Breast epithelium (tissue), 4 donors: ENCODE measurements at regions not wholly inside any gene's neighbourhood (a gene's known extent, or its start where the extent isn't known, plus 50 kb on each side); places are given as distances from the start of the nearest gene placed in this dataset.
A peak's percentile ranks its signal among the peaks of the same experiment; 100 is the strongest.

Experiments used
- DNase-seq, 2 donors: peaks; one replicate each; pipeline ENCODE4 v3.0.0-alpha.2; 2019; ENCODE audit warnings: low spot score in 2 of 2
- H3K27ac ChIP-seq, 2 donors: fragments of 200-600 bp; sonication (generic) in 1 of 2; one replicate each; pipeline ENCODE4 v1.5.1; 2016 to 2019; ENCODE audit warnings: mild to moderate bottlenecking in 1 of 2
- H3K27me3 ChIP-seq, 2 donors: fragments of 200-600 bp; sonication (generic) in 1 of 2; one replicate each; pipeline versions ENCODE4 v1.5.1 to v1.6.0; 2017 to 2019; ENCODE audit warnings: control low read depth in 1 of 2, mild to moderate bottlenecking in 1 of 2
- H3K36me3 ChIP-seq: fragments of 200-600 bp; one replicate; pipeline ENCODE4 v1.5.1; 2019
- H3K4me1 ChIP-seq, 2 donors: fragments of 200-600 bp; sonication (generic); one replicate each; pipeline ENCODE4 v1.5.1; 2016 to 2019; ENCODE audit warnings: control low read depth in 1 of 2
- H3K4me3 ChIP-seq, 3 donors: fragments of 200-600 bp; sonication (generic); 1 replicate in 2 of 3; 2 replicates in 1 of 3; pipeline ENCODE4 v1.5.1; 2016 to 2019; ENCODE audit warnings: mild to moderate bottlenecking in 3 of 3, moderate library complexity in 2 of 3
- H3K9me3 ChIP-seq, 2 donors: fragments of 200-600 bp; sonication (generic) in 1 of 2; one replicate each; pipeline ENCODE4 v1.5.1; 2016 to 2019; ENCODE audit warnings: control low read depth in 1 of 2
- CTCF ChIP-seq, 3 donors: fragments of 450-650 bp; IDR thresholded peaks; one replicate each; pipeline ENCODE4 v1.5.1; 2016 to 2017; ENCODE audit warnings: antibody characterized with exemption in 3 of 3, mild to moderate bottlenecking in 3 of 3, moderate library complexity in 3 of 3
- POLR2A ChIP-seq: fragments of 450-650 bp; IDR thresholded peaks from one replicate; pipeline ENCODE4 v1.6.1; 2016; ENCODE audit warnings: antibody characterized with exemption, mild to moderate bottlenecking, moderate library complexity
- POLR2AphosphoS5 ChIP-seq, 3 donors: sonication (generic); formaldehyde crosslinking; IDR thresholded peaks; one replicate each; pipeline ENCODE4 v1.6.1; 2017; ENCODE audit warnings: antibody characterized with exemption in 3 of 3
- intact Hi-C: fragments of 100-400 bp; cut with DNase I; formaldehyde crosslinking; loops from one replicate; pipeline ENCODE4 v1.15.1; 2023; ENCODE audit warnings: low total_unique reads

GRCh38 chr13:97849305-97849704 is 104.2 kb upstream of the IPO5 start:
- no peak overlapping the region for H3K4me3 ChIP-seq
- H3K9me3 ChIP-seq: no peaks in the 10 kb centered on the region
- H3K36me3 ChIP-seq: no peaks in the 10 kb centered on the region
- intact Hi-C loops: no loop called here
- no peak for DNase-seq
- TF ChIP-seq POLR2AphosphoS5 (IDR thresholded peaks at IDR 0.05) (no peak), POLR2A (no peak), CTCF (IDR thresholded peaks at IDR 0.05) (no peak)
- H3K27ac ChIP-seq: no peak overlapping the region
- no peaks in the 10 kb centered on the region for H3K4me1 ChIP-seq
- H3K27me3 ChIP-seq: no peaks in the 10 kb centered on the region

GRCh38 chr13:97851269-97851668 is 102.2 kb upstream of the IPO5 start:
- Histone ChIP-seq H3K4me1 (no peaks in the 10 kb centered on the region), H3K27ac (no peak overlapping the region), H3K27me3 (no peaks in the 10 kb centered on the region), H3K9me3 (no peaks in the 10 kb centered on the region), H3K36me3 (no peaks in the 10 kb centered on the region), H3K4me3 (no peak overlapping the region)
- intact Hi-C loops: no loop called here
- no peak for DNase-seq
- TF ChIP-seq POLR2AphosphoS5 (IDR thresholded peaks at IDR 0.05) (no peak), POLR2A (no peak), CTCF (IDR thresholded peaks at IDR 0.05) (no peak)

GRCh38 chr13:97852181-97852874 is 101.1 kb upstream of the IPO5 start:
- intact Hi-C loops: no loop called here
- H3K4me1 ChIP-seq: no peaks in the 10 kb centered on the region
- TF ChIP-seq POLR2AphosphoS5 (IDR thresholded peaks at IDR 0.05) (no peak), POLR2A (no peak), CTCF (IDR thresholded peaks at IDR 0.05) (no peak)
- no peak overlapping the region for H3K4me3 ChIP-seq
- no peaks in the 10 kb centered on the region for H3K9me3 ChIP-seq
- H3K27me3 ChIP-seq: no peaks in the 10 kb centered on the region
- no peak for DNase-seq
- no peaks in the 10 kb centered on the region for H3K36me3 ChIP-seq
- H3K27ac ChIP-seq: no peak overlapping the region

- DNase-seq: no peak
- H3K36me3 ChIP-seq: no peaks in the 10 kb centered on the region
- H3K27me3 ChIP-seq: no peaks in the 10 kb centered on the region
- TF ChIP-seq POLR2AphosphoS5 (IDR thresholded peaks at IDR 0.05) (no peak), CTCF (IDR thresholded peaks at IDR 0.05) (no peak), POLR2A (no peak)
- no peak overlapping the region for H3K4me3 ChIP-seq
- H3K9me3 ChIP-seq: no peaks in the 10 kb centered on the region
- intact Hi-C loops: no loop called here
- no peaks in the 10 kb centered on the region for H3K4me1 ChIP-seq
- no peak overlapping the region for H3K27ac ChIP-seq
These were observed 99.9 kb upstream of the IPO5 start for GRCh38 chr13:97853550-97853949.

- no peaks in the 10 kb centered on the region for H3K9me3 ChIP-seq
- no peak overlapping the region for H3K27ac ChIP-seq
- no peaks in the 10 kb centered on the region for H3K36me3 ChIP-seq
- no peak overlapping the region for H3K4me3 ChIP-seq
- DNase-seq: no peak
- H3K4me1 ChIP-seq: no peaks in the 10 kb centered on the region
- intact Hi-C loops: no loop called here
- no peaks in the 10 kb centered on the region for H3K27me3 ChIP-seq
- peak in 2 of 3 donors; percentile 38 to 39 for TF ChIP-seq POLR2AphosphoS5 (IDR thresholded peaks at IDR 0.05)
- TF ChIP-seq POLR2A: no peak
- peak; percentile 48 to 78 (median 66) for TF ChIP-seq CTCF (IDR thresholded peaks at IDR 0.05)
These were observed 97.7 kb upstream of the IPO5 start for GRCh38 chr13:97855570-97856303.
